HG02943 (cell line): ENCODE measurements at regions not wholly inside any gene's neighbourhood (a gene's known extent, or its start where the extent isn't known, plus 50 kb on each side); places are given as distances from the start of the nearest gene placed in this dataset.

Experiments
- ATAC-seq: cut with Tn5 transposase; IDR thresholded peaks from one replicate; pipeline ENCODE4 v1.9.1; 2021; ENCODE audit warnings: mild to moderate bottlenecking, low read depth, moderate library complexity; ENCODE audit not compliant: unreplicated experiment

- ATAC-seq = no peak
Measured at GRCh38 chrX:39998636-39999406, 98.9 kb downstream of the BCOR start.
